ENCODE measurements at regions not wholly inside any gene's neighbourhood (a gene's known extent, or its start where the extent isn't known, plus 50 kb on each side); places are given as distances from the start of the nearest gene placed in this dataset.
"Not testable (repeated sequence)": the region's sequence is repeated elsewhere in the genome, so short reads cannot be mapped to it uniquely, and the experiment has no call there.

DNA sequence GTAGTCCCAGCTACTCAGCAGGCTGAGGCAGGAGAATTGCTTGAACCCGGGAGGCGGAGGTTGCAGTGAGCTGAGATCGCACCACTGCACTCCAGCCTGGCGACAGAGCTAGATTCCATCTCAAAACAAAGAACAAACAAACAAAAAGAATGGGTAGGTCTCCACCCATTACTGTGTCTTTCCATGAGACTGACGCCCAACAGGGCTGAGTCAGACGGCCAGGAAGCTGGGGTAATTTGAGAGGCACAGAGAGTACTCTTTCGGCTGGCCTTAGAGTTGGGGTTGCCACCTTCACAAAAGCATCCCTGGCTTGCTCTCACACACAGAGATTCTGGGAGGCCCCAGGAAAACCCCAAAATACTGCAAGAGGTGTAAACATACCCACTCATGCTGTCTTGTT lies 72.0 kb upstream of the DHRSX start:
- H3K27me3 ChIP-seq (ENCODE audit: low read depth): no peaks in the 10 kb centered on the region
- no peaks in the 10 kb centered on the region for H3K9me3 ChIP-seq
- no peak overlapping the region for H3K4me3 ChIP-seq
- peaks cover 11% of the 10 kb centered on the region for H3K4me1 ChIP-seq
- peak; percentile 23 to 44 for DNase-seq (ENCODE audit: low spot score in 2 of 2)
- in situ Hi-C loops (cut with MboI; ENCODE audit: low sequenced_read_pairs): no loop called here
- no peaks in the 10 kb centered on the region for H3K36me3 ChIP-seq (replicated peaks)

DNA sequence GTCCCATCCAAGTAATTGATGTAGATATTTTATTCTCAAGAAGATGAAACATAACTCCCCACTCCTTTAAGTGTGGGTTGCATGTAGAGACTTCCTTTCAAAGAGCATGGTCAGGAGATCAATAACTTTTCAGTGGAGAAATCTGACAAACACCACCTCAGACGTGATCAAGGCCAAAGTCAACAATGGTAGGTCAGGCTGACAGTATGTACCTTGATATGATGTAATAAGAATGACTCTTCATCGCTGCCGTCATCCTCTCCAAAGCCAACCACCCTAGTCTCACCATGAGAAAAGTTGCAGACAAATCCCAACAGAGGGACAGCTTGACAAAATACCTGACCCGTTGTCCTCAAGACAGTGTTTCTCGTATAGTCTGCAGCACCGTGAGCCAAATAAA lies 67.3 kb upstream of the DHRSX start:
- Histone ChIP-seq H3K27me3 (ENCODE audit: low read depth) (no peaks in the 10 kb centered on the region), H3K4me1 (peaks cover 10% of the 10 kb centered on the region)

DNA sequence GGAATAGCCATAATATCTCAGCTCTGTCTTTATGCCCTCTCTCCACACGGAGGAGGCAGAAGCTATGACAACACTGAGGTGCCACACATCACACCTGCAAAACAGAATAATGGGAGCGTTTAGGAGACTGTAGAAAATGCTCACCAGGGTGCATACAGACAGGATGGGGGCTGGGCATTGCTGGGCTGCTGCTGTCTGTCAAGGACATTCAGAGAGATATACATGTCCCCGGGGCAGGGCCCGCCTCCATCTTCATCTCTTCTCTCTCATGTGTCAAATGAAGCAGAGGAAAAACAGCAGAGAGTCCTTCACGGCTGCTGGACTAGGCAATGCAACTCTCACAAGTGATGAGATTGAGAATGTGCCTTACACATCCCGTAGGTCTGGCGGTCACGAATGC lies 65.3 kb upstream of the DHRSX start:
- in situ Hi-C loops (cut with MboI; ENCODE audit: low sequenced_read_pairs): no loop called here
- Histone ChIP-seq H3K36me3 (replicated peaks) (no peaks in the 10 kb centered on the region), H3K9me3 (no peaks in the 10 kb centered on the region), H3K27me3 (ENCODE audit: low read depth) (no peaks in the 10 kb centered on the region), H3K4me1 (no peaks in the 10 kb centered on the region), H3K4me3 (no peak overlapping the region)
- peak in 1 of 2 experiments; percentile 43 for DNase-seq (ENCODE audit: low spot score in 2 of 2)

More for the DNA sequence above, 67.3 kb upstream of the DHRSX start:
- in situ Hi-C loops (cut with MboI; ENCODE audit: low sequenced_read_pairs): no loop called here
- H3K4me3 ChIP-seq: no peak overlapping the region
- H3K36me3 ChIP-seq (replicated peaks): no peaks in the 10 kb centered on the region
- DNase-seq (ENCODE audit: low spot score in 2 of 2): no peak
- H3K9me3 ChIP-seq: no peaks in the 10 kb centered on the region

DNA sequence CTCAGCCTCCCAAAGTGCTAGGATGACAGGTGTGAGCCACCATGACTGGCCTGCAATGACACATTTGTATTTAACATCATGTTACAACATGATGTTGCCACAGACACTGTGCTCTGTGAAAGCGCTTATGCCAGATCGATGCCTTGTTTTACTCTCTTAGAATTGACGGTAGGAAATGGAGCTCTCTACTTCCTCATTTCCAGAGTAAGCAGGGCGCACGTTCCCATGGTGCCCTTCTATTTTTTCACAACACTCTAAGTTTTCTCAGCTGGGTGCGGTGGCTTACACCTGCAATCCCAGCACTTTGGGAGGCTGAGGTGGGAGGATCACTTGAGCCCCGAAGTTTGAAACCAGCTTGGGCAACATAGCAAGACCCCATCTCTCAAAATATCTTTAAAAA lies 60.7 kb upstream of the DHRSX start:
- Histone ChIP-seq H3K27me3 (ENCODE audit: low read depth) (no peaks in the 10 kb centered on the region), H3K4me3 (no peak overlapping the region), H3K9me3 (no peaks in the 10 kb centered on the region), H3K36me3 (replicated peaks) (no peaks in the 10 kb centered on the region), H3K4me1 (peaks cover 9% of the 10 kb centered on the region)
- DNase-seq (ENCODE audit: low spot score in 2 of 2): no peak
- in situ Hi-C loops (cut with MboI; ENCODE audit: low sequenced_read_pairs): no loop called here

DNA sequence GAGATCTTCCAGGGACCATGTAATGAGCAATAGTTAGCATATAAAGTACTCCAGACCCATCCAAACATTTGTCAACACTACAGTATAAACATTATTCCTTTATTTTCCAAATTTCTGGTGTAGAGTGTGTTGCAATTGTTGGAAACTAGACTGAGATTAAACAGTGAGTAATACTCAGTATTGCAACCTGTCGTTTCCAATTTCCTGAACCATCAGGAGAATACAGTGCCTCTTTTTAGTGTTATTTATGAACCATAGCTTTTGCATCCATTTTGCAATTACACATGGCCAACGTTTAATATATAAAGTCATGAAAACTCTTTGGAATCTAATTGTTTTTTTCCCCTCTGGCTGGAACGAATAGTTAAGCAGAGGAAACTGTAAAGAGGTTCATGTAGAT lies 58.3 kb upstream of the DHRSX start:
- no peak for DNase-seq (ENCODE audit: low spot score in 2 of 2)
- Histone ChIP-seq H3K9me3 (no peaks in the 10 kb centered on the region), H3K4me1 (peaks cover 10% of the 10 kb centered on the region), H3K36me3 (replicated peaks) (no peaks in the 10 kb centered on the region), H3K27me3 (ENCODE audit: low read depth) (no peaks in the 10 kb centered on the region), H3K4me3 (no peak overlapping the region)
- in situ Hi-C loops (cut with MboI; ENCODE audit: low sequenced_read_pairs): no loop called here

DNA sequence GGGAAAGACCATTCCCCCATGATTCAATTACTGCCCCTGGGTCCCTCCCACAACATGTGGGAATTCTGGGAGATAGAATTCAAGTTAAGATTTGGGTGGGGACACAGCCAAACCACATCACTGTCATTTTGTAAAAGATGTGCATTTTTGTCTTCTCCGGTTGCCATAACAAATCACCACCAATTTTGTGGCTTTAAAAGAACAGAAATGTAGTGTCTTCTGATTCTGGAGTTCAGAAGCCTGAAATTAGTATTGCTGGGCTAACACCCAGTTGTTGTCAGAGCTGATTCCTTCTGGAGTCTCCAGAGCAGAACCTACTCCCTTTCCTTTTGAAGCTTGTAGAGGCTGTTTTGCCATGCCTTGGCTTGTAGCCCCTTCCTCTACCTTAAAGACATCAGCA lies 54.1 kb upstream of the DHRSX start:
- H3K4me1 ChIP-seq: peaks cover 47% of the 10 kb centered on the region
- H3K9me3 ChIP-seq: no peaks in the 10 kb centered on the region
- no peak overlapping the region for H3K4me3 ChIP-seq
- H3K27me3 ChIP-seq (ENCODE audit: low read depth): no peaks in the 10 kb centered on the region
- in situ Hi-C loops (cut with MboI; ENCODE audit: low sequenced_read_pairs): no loop called here
- DNase-seq (ENCODE audit: low spot score in 2 of 2): no peak
- no peaks in the 10 kb centered on the region for H3K36me3 ChIP-seq (replicated peaks)

DNA sequence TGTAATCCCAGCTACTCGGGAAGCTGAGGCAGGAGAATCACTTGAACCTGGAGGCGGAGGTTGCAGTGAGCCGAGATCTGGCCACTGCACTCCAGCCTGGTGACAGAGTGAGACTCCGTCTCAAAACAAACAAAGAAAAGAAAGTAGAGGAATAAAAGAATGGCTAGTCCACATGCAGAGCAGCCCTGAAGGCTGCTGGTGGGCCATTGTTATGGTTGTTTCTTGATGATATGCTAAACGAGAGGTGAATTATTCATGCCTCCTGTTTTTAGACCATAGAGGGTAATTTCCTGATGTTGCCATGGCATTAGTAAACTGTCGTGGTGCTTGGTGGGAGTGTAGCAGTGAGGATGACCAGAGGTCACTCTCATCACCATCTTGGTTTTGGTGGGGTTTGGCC lies 53.3 kb upstream of the DHRSX start:
- H3K4me1 ChIP-seq: peaks cover 53% of the 10 kb centered on the region
- H3K36me3 ChIP-seq (replicated peaks); H3K27me3 ChIP-seq (ENCODE audit: low read depth); in situ Hi-C loops (cut with MboI; ENCODE audit: low sequenced_read_pairs); DNase-seq (ENCODE audit: low spot score in 2 of 2); H3K9me3 ChIP-seq; H3K4me3 ChIP-seq: not testable (repeated sequence)

DNA sequence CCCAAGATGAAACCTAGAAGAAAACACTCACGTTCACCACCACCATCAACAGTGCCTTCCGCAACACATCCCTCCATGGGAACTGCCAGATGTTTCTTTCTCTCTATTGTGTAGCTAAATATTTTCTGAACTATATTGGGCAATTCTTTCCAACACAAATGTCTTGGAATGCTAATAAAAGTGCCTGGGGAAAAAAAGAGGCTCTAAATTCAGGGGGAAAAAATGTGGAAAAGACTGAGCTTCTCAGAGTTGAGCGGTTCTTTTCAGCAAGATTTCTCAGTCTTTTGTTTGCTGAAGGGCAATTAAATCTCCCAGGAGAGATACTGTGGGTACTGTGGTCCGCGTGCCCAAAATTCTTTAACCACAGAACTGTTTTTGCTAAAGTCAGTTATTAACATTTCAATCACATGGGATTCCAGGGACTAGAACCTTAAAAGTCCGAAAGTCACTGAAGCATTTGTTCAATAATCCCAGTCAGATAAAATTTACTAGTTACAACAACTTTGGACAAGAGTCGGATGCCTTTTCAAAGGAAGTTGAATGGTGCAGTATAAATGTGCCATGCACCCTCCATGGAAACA lies 51.9 kb upstream of the DHRSX start:
- in situ Hi-C loops (cut with MboI; ENCODE audit: low sequenced_read_pairs): no loop called here
- peak; percentile 80 to 100 for DNase-seq (ENCODE audit: low spot score in 2 of 2)
- H3K9me3 ChIP-seq: no peaks in the 10 kb centered on the region
- H3K4me3 ChIP-seq: no peak overlapping the region
- H3K36me3 ChIP-seq (replicated peaks): no peaks in the 10 kb centered on the region
- peaks cover 52% of the 10 kb centered on the region for H3K4me1 ChIP-seq
- no peaks in the 10 kb centered on the region for H3K27me3 ChIP-seq (ENCODE audit: low read depth)

DNA sequence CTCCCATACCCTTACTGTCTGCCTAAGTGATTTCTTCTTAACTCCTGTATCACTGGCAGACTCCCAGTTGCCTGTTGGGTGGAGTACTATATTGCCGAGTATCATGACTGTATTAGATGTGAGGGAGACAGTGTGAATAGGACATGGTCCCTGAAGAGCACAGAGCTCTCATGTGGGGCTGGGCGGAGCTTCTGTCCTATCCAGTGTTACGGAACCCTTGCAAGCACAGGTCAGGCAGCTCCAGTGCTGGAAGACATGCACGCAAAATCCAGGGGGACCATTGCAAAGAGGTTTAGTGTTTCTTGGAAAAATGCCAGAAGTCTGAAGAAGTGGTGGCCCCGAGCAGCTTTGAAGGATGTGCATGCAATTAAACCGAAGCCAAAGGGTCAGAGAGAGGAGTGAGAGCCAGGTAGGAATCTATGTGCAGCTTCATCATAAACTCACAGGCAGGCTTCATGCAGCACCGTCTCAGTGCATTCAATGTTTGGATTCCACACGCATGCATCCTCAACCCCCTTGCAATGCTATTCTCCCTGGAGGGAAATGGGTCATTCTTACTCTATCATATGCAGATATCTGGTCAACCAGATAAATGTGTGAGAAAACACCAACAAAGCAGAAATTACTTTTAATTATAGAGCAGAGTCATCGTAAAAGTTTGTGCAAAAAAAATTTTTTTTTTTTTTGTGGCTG lies 49.7 kb upstream of the DHRSX start:
- DNase-seq (ENCODE audit: low spot score in 2 of 2): peak; percentile 74 to 85
- Histone ChIP-seq H3K36me3 (replicated peaks) (no peaks in the 10 kb centered on the region), H3K4me3 (no peak overlapping the region; the same call in 1 of the 2 replicates), H3K9me3 (no peaks in the 10 kb centered on the region), H3K4me1 (peaks cover 52% of the 10 kb centered on the region), H3K27me3 (ENCODE audit: low read depth) (no peaks in the 10 kb centered on the region)
- in situ Hi-C loops (cut with MboI; ENCODE audit: low sequenced_read_pairs): no loop called here

All from HAP-1 (cell line).